GM19324 (cell line): ENCODE measurements at regions not wholly inside any gene's neighbourhood (a gene's known extent, or its start where the extent isn't known, plus 50 kb on each side); places are given as distances from the start of the nearest gene placed in this dataset.
"Not testable (repeated sequence)": the region's sequence is repeated elsewhere in the genome, so short reads cannot be mapped to it uniquely, and the experiment has no call there.

ENCODE experiments used
- ATAC-seq: cut with Tn5 transposase; IDR thresholded peaks from one replicate; pipeline ENCODE4 v1.9.1; 2021; ENCODE audit warnings: mild to moderate bottlenecking, moderate library complexity; ENCODE audit not compliant: unreplicated experiment, low FRiP score

DNA sequence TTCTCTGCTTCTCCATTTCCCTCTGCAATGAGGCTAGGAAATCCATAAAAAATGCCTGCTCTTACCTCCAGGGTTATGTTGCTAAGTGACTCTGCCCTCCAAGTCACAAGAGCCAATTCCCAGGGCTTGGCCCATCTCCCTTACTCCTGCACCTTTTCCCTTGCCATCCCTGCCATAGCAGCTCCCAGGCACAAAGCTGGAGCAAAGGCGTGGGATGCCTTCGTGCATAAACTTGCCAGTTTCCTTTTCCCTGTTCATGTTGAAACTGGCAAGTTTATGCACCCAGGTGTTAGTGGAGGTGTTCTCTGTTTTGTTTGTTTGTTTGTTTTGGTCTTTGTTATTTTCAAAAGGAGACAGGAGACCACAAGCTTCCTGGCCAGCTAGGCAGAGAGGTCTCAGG, 195.1 kb downstream of the ACKR3 start:
- ATAC-seq = no peak

DNA sequence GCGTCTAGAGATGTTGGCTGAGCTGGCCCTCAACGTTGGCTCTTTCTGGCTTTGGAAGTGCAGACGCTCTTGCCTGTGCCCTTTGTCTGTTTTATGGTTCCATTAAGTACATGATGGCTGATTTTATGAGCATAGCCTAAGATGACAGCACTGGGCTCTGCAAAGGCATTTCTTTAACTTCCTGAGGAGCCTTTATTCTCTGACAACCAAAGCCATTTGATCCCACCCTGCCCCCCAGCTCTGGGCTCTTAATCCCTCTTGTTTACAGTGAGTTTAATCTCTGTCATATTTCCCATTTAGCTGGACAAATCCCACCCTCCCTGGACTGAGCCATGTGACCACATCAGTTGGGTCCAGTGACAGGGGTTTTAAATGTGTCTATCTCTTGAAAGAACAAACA, 195.9 kb downstream of the ACKR3 start:
- no peak for ATAC-seq

DNA sequence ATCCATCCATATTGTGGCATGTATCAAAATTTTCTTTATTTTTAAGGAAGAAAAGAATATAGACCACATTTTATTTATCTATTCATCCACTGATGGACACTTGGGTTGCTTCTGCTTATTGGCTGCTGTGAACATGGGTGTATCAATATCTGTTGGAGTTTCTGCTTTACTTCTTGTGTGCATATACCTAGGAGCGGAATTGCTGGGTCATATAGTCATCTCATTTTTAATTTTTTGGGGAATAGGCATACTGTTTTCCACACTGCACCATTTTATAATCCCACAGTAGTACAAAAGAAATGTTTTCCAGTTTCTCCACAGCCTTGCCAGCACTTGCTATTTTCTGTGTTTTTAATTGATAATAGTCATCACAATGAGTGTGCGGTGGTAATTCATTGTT, 197.2 kb downstream of the ACKR3 start:
- no peak for ATAC-seq

- ATAC-seq = no peak
These were observed 198.3 kb downstream of the ACKR3 start for GRCh38 chr2:236767941-236768340.

DNA sequence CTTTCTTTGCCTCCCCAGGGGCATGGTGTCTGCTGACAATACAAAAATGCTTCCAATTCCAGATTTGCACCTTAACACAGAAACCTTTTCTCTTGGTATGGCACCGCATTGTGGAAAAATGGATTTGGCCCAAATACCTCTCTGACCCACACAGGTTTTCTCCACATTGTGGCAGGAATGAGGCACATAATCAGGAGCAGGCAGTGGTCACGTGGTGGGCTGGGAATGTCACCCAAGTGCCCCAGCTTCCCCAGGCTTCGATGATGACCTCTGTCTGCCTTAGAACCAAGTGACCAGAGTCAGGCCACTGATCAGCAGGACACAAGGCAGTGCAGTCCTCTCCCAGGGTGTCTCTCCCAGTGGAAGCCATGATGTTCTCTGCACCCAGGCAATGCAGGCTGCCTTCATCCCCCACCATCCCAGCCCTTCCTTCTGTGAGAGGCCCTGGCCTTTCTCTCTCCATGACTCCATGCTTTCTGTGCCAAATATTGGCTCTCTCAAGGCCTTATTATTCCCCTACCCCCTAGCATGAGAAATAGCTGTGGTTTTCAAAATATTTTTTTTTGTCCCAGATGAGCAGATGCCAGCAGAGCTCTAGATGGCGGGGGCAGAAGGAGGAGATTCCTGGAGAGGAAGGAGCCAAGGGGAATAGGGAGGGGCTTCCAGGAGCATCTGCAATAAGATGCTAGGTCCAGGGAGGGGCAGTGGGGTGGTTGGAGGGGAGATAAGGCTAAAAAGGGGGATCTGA, 198.9 kb downstream of the ACKR3 start:
- ATAC-seq = no peak

DNA sequence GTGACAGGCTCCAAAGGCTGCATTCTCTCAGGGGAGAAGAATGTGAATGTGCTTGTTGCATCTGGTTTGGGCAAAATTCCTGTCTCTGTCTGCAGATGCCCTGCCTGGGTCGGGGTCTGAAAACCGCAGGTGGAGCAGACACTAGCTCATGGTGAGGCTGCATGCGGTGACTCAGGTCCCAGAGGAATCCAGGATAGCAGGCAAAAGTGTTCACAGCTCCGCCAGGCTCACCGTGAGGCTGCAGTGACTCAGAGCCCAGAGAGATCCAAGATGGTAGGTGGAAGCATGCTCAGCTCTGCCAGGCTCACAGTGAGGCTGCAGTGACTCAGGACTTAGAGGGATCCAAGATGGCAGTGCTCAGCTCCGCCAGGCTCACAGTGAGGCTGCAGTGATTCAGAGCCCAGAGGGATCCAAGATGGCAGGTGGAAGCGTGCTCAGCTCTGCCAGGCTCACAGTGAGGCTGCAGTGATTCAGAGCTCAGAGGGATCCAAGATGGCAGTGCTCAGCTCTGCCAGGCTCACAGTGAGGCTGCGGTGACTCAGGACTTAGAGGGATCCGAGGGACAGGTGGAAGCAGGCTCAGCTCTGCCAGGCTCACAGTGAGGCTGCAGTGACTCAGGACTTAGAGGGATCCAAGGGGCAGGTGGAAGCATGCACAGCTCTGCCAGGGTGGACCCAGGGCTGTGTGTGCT, 200.5 kb downstream of the ACKR3 start:
- ATAC-seq = no peak

GRCh38 chr2:236772220-236772837, 202.7 kb downstream of the ACKR3 start:
- no peak for ATAC-seq

- ATAC-seq = no peak
These were observed 203.6 kb downstream of the ACKR3 start for GRCh38 chr2:236773206-236773605.

DNA sequence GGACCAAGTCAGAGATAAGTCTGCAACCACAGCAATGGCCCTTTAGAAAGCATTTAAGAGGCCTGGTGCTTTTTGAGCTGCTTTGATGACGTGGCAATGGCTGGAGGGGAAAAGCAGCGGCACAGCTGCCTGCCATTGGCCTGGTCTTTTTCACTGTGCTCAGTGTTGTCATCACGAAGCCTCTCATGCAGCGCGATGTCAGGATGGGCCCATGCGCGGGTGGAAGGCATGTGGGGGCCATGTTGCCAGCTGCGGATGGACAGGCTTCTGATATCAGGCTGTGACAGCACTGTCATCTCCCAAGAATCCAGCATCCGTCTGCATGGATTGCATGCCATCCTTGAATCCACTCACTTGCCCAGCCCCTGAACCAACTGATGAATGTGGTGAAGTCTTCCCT, 204.5 kb downstream of the ACKR3 start:
- no peak for ATAC-seq

DNA sequence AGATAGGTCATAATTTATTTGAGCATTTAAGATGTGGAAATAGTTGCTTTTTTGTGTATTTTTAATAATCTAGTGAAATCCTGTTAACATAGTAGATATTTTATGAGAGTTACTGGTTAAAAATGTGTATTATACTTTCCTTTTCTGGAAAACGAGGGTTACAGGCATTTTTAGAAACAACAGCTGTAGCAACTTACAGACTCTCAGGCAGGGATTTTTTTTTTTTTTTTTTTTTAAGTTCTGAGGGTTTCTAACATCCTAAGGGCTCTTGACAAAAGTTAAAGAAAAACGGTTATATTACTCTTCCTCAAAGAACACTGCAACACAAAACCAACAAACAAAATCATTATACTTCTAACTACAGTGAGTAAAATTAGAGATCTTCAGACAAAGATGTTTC, 205.9 kb downstream of the ACKR3 start:
- no peak for ATAC-seq

- no peak for ATAC-seq
These were observed 206.6 kb downstream of the ACKR3 start for GRCh38 chr2:236776206-236776605.

DNA sequence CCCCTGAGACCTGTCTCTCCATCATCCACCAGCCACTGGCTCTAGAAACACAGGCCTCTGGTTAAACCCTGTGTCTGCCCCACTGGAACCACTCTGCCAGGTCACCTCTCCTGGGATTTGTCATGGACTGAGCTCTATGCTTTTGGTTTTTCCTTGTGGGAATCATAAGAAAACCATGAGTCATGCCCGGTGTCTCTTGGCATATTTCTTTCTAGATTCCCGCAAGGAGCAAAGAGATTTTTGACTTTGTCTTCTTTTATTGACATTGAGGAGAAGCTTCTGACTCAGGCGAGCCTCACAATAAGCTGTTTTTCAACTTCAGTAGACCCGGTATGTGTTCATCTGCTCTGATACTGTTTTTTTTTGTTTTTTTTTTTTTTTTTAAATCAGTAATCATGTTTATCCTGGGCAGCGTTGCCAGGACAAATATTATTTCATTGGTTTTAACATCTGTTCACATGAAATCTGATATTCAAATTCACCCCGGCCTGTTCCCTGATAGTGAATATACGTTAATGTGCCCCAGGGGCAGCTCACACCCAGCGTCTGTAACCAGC, 207.1 kb downstream of the ACKR3 start:
- no peak for ATAC-seq

GRCh38 chr2:236777408-236777807, 207.8 kb downstream of the ACKR3 start:
- ATAC-seq = no peak

DNA sequence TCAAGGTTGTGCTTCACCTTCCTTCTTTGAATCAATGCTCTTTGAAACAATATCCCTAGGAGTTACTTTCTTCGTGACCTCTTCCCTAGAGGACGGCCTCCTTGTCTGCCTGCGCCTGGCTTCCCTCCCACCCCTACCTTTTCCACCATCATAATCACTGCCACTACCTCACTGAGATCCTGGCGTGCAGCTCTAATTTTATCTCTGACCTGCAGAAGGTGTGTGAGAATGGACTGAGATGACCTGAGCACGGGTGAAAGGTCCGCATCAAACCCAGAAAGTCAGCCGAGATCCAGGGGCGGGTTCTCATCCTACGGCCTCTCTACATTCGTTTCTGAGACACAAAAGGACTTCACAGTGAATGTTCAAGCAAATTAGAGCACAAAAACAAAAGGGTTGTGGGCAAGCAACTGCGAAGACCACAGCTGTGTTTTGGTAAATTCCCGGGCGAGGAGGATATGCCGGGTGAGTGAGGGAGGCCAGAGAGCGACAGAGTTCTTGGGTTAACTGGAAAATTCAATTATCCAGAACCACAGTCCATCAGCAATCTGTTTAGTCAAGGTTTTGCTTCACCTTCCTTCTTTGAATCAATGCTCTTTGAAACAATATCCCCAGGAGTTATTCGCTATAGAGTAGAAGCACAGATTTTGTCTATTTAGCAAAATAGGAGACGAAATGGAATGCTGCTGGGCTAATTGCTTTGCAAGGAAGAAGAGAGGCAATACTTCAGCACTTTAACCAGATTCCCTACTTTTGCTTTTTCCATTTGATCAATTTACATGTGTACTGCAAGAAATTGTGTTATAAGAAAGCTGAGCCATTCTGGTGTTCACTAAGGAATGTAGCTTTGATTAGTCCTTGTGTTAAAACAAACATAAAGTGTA, 212.6 kb downstream of the ACKR3 start:
- ATAC-seq = no peak

DNA sequence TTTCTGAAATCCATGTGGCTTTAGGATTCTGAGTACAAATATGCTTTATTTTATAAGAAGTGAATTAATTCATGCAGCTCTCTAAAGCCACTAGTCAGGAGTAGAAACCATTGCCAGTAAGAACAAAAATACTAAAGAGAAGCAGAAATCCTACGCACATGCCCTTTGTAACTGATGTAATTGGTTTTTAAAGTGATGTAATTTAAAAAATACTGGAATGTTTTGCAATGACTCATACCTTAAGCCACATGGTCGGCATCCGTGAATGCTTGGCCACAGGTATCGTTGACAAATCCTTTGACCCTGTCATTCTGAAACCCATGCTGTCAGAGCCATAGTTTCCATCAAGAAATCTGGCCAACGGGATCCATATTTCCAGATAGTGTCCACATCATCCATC, 213.3 kb downstream of the ACKR3 start:
- no peak for ATAC-seq

- ATAC-seq = no peak
These were observed 213.9 kb downstream of the ACKR3 start for GRCh38 chr2:236783417-236784020.

GRCh38 chr2:236785611-236786057, 216.0 kb downstream of the ACKR3 start:
- no peak for ATAC-seq

DNA sequence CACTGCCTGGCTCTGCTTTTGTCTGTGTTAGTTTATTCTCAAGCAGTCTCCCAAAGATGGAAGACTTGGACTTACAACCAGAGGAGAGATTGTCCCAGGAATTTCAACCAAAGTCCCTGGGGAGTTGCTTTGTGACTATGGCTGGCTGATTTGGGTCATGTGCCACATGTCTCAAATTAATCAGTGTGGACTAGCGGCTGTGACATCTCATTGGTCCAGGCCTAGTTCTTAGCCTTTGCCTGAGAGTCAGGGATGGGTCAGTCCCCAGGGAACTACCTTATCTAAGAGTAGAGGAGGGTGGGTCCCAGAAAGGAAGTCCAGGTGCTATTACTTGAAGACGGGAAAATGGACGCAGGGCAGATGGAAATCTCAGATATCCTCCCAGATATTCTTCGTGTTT, 217.1 kb downstream of the ACKR3 start:
- no peak for ATAC-seq

DNA sequence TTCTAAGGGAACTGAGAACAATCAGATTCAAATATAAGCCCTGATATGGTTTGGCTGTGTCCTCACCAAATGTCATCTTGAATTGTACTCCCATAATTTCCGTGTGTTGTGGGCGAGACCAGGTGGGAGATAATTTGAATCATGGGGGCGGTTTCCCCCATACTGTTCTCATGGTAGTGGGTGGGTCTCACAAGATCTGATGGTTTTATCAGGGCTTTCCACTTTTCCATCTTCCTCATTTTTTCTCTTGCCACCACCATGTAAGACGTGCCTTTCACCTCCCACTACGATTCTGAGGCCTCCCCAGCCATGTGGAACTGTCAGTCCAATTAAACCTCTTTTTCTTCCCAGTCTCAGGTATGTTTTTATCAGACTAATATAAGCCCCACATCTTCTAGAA, 217.8 kb downstream of the ACKR3 start:
- ATAC-seq = not testable (repeated sequence)

- ATAC-seq = no peak
These were observed 218.3 kb downstream of the ACKR3 start for GRCh38 chr2:236787885-236788284.
